Liver (tissue), 8 donors: ENCODE measurements at regions not wholly inside any gene's neighbourhood (a gene's known extent, or its start where the extent isn't known, plus 50 kb on each side); places are given as distances from the start of the nearest gene placed in this dataset.

ENCODE experiments used
- DNase-seq: peaks from one replicate; pipeline ENCODE4 v3.0.0-alpha.2; 2017; ENCODE audit warnings: low spot score
- H3K27ac ChIP-seq, 2 donors: one replicate each; pipeline ENCODE4 v1.7.0; 2013; ENCODE audit warnings: inconsistent platforms in 2 of 2, low read length in 2 of 2, control low read depth in 1 of 2, low read depth in 1 of 2, mild to moderate bottlenecking in 1 of 2
- H3K27me3 ChIP-seq, 4 donors: one replicate each; pipeline versions ENCODE4 v1.6.1 to v1.7.0; 2013; ENCODE audit warnings: low read length in 3 of 4, inconsistent platforms in 1 of 4, mild to moderate bottlenecking in 1 of 4, moderate library complexity in 1 of 4; ENCODE audit not compliant: control insufficient read depth in 4 of 4, insufficient read depth in 4 of 4
- H3K36me3 ChIP-seq, 4 donors: one replicate each; pipeline versions ENCODE4 v1.6.1 to v1.7.0; 2013; ENCODE audit warnings: low read length in 3 of 4, mild to moderate bottlenecking in 3 of 4, low read depth in 1 of 4, moderate library complexity in 1 of 4; ENCODE audit not compliant: control insufficient read depth in 4 of 4, insufficient read depth in 3 of 4
- H3K4me1 ChIP-seq, 4 donors: one replicate each; pipeline versions ENCODE4 v1.6.1 to v1.7.0; 2013; ENCODE audit warnings: low read length in 3 of 4, mild to moderate bottlenecking in 3 of 4, moderate library complexity in 1 of 4; ENCODE audit not compliant: control insufficient read depth in 4 of 4, insufficient read depth in 4 of 4
- H3K4me3 ChIP-seq, 3 donors: one replicate each; pipeline versions ENCODE4 v1.6.1 to v1.7.0; 2013; ENCODE audit warnings: low read length in 3 of 3, control low read depth in 1 of 3, low read depth in 1 of 3, mild to moderate bottlenecking in 1 of 3
- H3K9ac ChIP-seq, 2 donors: one replicate each; pipeline ENCODE4 v1.7.0; 2013; ENCODE audit warnings: low read length in 2 of 2, mild to moderate bottlenecking in 2 of 2, moderate library complexity in 2 of 2, control low read depth in 1 of 2, low read depth in 1 of 2
- H3K9me3 ChIP-seq, 4 donors: one replicate each; pipeline versions ENCODE4 v1.6.1 to v1.7.0; 2013; ENCODE audit warnings: low read length in 3 of 4; ENCODE audit not compliant: control insufficient read depth in 4 of 4
- EGR1 ChIP-seq, 2 donors: IDR thresholded peaks; 2 replicates each; pipeline ENCODE4 v1.6.1; 2016 to 2018; ENCODE audit warnings: antibody characterized with exemption in 2 of 2, low read depth in 2 of 2
- FOXA1 ChIP-seq: IDR thresholded peaks from 2 replicates; pipeline ENCODE4 v1.6.1; 2016; ENCODE audit warnings: antibody characterized with exemption
- FOXA2 ChIP-seq: IDR thresholded peaks from 2 replicates; pipeline ENCODE4 v1.6.1; 2016; ENCODE audit warnings: antibody characterized with exemption
- HNF4A ChIP-seq, 2 donors: conservative IDR thresholded peaks; 2 replicates each; pipeline ENCODE4 v1.6.1; 2016; ENCODE audit warnings: antibody characterized with exemption in 2 of 2, mild to moderate bottlenecking in 2 of 2
- JUND ChIP-seq, 2 donors: IDR thresholded peaks; 2 replicates each; pipeline ENCODE4 v1.6.1; 2016; ENCODE audit warnings: antibody characterized with exemption in 2 of 2
- NR2F2 ChIP-seq: IDR thresholded peaks from 2 replicates; pipeline ENCODE4 v1.6.1; 2016; ENCODE audit warnings: antibody characterized with exemption
- RAD21 ChIP-seq, 2 donors: IDR thresholded peaks; 2 replicates each; pipeline ENCODE4 v1.6.1; 2016; ENCODE audit warnings: antibody characterized with exemption in 2 of 2, mild to moderate bottlenecking in 2 of 2
- SP1 ChIP-seq: IDR thresholded peaks from 2 replicates; pipeline ENCODE4 v1.6.1; 2018; ENCODE audit warnings: antibody characterized with exemption, mild to moderate bottlenecking
- TAF1 ChIP-seq: conservative IDR thresholded peaks from 2 replicates; pipeline ENCODE4 v1.6.1; 2016; ENCODE audit warnings: antibody characterized with exemption, mild to moderate bottlenecking
- YY1 ChIP-seq: IDR thresholded peaks from 2 replicates; pipeline ENCODE4 v1.6.1; 2016; ENCODE audit warnings: antibody characterized with exemption, mild to moderate bottlenecking
- WGBS: extraction: QIAGEN DNeasy Blood & Tissue Kit; methylation state at CpG from one replicate; pipeline ENCODE4 v1.1.7; 2013; 5-methylcytosine and 5-hydroxymethylcytosine counted together
- TF ChIP-seq, protein P1 (sequence below): fragments of 150-350 bp; IDR thresholded peaks from 2 replicates; pipeline ENCODE4 v1.5.1; 2017; ENCODE audit warnings: improper control_type of control experiment, low read depth, low read length; ENCODE audit not compliant: missing input control
- TF ChIP-seq, protein P2 (sequence below): IDR thresholded peaks from 2 replicates; pipeline ENCODE4 v1.6.1; 2016; ENCODE audit warnings: antibody characterized with exemption
- TF ChIP-seq, protein P3 (sequence below): IDR thresholded peaks from 2 replicates; pipeline ENCODE4 v1.6.1; 2016; ENCODE audit warnings: antibody characterized with exemption
- TF ChIP-seq, protein P4 (sequence below): IDR thresholded peaks from 2 replicates; pipeline ENCODE4 v1.6.1; 2016; ENCODE audit warnings: antibody characterized with exemption
- TF ChIP-seq, protein P5 (sequence below): IDR thresholded peaks from 2 replicates; pipeline ENCODE4 v1.6.1; 2016; ENCODE audit warnings: antibody characterized with exemption, mild to moderate bottlenecking
- donor health status: healthy.
- donor health status: healthy.
- donor health status: healthy.
- donor health status: healthy.
- donor health status: healthy.

DNA sequence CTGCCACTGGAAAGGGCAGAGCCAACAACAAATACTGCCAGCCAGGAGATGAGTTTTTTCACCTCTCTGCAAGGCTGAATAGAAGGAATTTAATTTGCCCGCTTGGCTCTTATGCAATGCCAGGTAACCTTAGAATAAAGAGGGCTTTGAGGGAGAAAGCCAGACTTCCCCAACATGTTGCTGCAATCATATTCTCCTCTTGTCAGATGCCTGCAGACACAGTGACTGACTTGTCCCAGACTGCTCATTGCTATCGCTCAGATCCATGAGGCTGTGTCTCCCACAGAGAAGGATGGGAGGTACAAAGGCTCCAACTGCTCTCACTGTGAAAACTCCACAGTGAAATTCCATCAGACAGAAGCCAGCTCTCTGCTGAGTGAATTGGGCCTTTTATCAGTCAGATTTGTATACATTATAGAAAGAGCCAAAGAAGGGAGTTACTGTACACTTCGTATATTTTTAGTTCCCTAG lies 517.0 kb upstream of the ID4 start:
- Histone ChIP-seq H3K4me3 (no peak overlapping the region), H3K27me3 (peaks cover 0 to 3% (median 0%) of the 10 kb centered on the region in 4 donors), H3K36me3 (no peaks in the 10 kb centered on the region), H3K9ac (no peak overlapping the region), H3K27ac (no peak overlapping the region), H3K4me1 (no peaks in the 10 kb centered on the region), H3K9me3 (no peaks in the 10 kb centered on the region)
- TF ChIP-seq, protein P1, sequence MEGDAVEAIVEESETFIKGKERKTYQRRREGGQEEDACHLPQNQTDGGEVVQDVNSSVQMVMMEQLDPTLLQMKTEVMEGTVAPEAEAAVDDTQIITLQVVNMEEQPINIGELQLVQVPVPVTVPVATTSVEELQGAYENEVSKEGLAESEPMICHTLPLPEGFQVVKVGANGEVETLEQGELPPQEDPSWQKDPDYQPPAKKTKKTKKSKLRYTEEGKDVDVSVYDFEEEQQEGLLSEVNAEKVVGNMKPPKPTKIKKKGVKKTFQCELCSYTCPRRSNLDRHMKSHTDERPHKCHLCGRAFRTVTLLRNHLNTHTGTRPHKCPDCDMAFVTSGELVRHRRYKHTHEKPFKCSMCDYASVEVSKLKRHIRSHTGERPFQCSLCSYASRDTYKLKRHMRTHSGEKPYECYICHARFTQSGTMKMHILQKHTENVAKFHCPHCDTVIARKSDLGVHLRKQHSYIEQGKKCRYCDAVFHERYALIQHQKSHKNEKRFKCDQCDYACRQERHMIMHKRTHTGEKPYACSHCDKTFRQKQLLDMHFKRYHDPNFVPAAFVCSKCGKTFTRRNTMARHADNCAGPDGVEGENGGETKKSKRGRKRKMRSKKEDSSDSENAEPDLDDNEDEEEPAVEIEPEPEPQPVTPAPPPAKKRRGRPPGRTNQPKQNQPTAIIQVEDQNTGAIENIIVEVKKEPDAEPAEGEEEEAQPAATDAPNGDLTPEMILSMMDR = no peak
- TF ChIP-seq YY1 = no peak
- no peak for TF ChIP-seq NR2F2
- TF ChIP-seq JUND (IDR thresholded peaks at IDR 0.05) = no peak
- TF ChIP-seq, protein P2, sequence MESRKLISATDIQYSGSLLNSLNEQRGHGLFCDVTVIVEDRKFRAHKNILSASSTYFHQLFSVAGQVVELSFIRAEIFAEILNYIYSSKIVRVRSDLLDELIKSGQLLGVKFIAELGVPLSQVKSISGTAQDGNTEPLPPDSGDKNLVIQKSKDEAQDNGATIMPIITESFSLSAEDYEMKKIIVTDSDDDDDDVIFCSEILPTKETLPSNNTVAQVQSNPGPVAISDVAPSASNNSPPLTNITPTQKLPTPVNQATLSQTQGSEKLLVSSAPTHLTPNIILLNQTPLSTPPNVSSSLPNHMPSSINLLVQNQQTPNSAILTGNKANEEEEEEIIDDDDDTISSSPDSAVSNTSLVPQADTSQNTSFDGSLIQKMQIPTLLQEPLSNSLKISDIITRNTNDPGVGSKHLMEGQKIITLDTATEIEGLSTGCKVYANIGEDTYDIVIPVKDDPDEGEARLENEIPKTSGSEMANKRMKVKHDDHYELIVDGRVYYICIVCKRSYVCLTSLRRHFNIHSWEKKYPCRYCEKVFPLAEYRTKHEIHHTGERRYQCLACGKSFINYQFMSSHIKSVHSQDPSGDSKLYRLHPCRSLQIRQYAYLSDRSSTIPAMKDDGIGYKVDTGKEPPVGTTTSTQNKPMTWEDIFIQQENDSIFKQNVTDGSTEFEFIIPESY = no peak
- no peak for TF ChIP-seq SP1
- no peak for TF ChIP-seq FOXA2
- TF ChIP-seq RAD21 (IDR thresholded peaks at IDR 0.05) = no peak
- TF ChIP-seq, protein P3, sequence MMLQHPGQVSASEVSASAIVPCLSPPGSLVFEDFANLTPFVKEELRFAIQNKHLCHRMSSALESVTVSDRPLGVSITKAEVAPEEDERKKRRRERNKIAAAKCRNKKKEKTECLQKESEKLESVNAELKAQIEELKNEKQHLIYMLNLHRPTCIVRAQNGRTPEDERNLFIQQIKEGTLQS = no peak
- TF ChIP-seq, protein P4, sequence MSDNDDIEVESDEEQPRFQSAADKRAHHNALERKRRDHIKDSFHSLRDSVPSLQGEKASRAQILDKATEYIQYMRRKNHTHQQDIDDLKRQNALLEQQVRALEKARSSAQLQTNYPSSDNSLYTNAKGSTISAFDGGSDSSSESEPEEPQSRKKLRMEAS = no peak
- no peak for TF ChIP-seq EGR1 (IDR thresholded peaks at IDR 0.05; ENCODE audit: low read depth in 2 of 2)
- no peak for TF ChIP-seq FOXA1
- TF ChIP-seq, protein P5, sequence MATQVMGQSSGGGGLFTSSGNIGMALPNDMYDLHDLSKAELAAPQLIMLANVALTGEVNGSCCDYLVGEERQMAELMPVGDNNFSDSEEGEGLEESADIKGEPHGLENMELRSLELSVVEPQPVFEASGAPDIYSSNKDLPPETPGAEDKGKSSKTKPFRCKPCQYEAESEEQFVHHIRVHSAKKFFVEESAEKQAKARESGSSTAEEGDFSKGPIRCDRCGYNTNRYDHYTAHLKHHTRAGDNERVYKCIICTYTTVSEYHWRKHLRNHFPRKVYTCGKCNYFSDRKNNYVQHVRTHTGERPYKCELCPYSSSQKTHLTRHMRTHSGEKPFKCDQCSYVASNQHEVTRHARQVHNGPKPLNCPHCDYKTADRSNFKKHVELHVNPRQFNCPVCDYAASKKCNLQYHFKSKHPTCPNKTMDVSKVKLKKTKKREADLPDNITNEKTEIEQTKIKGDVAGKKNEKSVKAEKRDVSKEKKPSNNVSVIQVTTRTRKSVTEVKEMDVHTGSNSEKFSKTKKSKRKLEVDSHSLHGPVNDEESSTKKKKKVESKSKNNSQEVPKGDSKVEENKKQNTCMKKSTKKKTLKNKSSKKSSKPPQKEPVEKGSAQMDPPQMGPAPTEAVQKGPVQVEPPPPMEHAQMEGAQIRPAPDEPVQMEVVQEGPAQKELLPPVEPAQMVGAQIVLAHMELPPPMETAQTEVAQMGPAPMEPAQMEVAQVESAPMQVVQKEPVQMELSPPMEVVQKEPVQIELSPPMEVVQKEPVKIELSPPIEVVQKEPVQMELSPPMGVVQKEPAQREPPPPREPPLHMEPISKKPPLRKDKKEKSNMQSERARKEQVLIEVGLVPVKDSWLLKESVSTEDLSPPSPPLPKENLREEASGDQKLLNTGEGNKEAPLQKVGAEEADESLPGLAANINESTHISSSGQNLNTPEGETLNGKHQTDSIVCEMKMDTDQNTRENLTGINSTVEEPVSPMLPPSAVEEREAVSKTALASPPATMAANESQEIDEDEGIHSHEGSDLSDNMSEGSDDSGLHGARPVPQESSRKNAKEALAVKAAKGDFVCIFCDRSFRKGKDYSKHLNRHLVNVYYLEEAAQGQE = no peak
- no peak for TF ChIP-seq TAF1
- DNase-seq = no peak
- 61% methylated on average over 3 of the region's 3 CpGs for WGBS

DNA sequence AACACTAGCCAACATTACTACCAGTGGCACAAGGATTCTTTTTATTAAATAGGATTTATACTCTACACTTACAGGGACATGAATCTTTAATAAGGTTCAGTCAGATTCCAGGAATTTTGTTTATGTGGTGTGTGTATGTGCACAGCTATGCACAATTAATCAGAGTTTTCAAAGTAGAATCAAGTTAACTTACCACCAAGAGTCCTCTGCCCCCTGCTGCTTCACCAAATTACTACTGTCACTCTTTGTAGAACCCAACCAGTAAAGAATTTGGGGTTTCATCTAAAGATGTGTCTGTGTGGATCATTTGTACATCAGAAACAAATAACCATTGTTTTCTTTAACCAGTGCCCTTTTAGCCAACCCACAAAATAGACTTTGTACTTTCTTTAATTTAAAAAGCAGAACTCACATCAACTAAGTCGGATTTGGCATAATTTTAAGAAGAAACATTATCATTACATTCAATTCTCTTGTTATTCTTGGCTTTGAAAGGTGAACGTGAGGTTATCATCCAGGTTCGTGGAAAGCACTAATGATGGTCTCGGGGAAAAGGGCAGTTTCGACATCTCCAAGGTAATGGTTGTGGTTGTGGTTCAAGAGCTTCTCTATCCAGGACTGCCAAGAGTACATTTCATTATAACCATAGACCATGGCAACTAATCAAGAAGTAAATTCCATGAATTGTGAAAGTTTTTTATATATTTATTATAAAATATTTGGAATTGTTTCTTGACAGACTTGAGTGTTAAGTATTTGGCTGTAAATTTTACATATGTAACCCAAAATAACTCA lies 514.3 kb upstream of the ID4 start:
- WGBS = 71% methylated on average over 5 of the region's 5 CpGs
- Histone ChIP-seq H3K4me1 (no peaks in the 10 kb centered on the region), H3K9me3 (no peaks in the 10 kb centered on the region), H3K9ac (no peak overlapping the region), H3K27ac (no peak overlapping the region), H3K4me3 (no peak overlapping the region), H3K27me3 (peaks cover 0 to 3% (median 0%) of the 10 kb centered on the region in 4 donors), H3K36me3 (no peaks in the 10 kb centered on the region)
- TF ChIP-seq, protein P3 = no peak
- TF ChIP-seq HNF4A (conservative IDR thresholded peaks at IDR 0.05) (no peak), FOXA1 (no peak), TAF1 (no peak)
- TF ChIP-seq, protein P4 = no peak
- TF ChIP-seq, protein P5 = no peak
- DNase-seq = no peak
